ENCODE measurements at regions not wholly inside any gene's neighbourhood (a gene's known extent, or its start where the extent isn't known, plus 50 kb on each side); places are given as distances from the start of the nearest gene placed in this dataset.

- H3K9me3 Mint-ChIP-seq: peaks cover 13% of the 10 kb centered on the region
- DNase-seq: no peak
- no peaks in the 10 kb centered on the region for H3K4me1 Mint-ChIP-seq
- H3K4me3 Mint-ChIP-seq: no peak overlapping the region
- H3K27me3 Mint-ChIP-seq (ENCODE audit: low read depth, poor library complexity): no peaks in the 10 kb centered on the region
- H3K36me3 Mint-ChIP-seq (ENCODE audit: low read depth): no peaks in the 10 kb centered on the region
- TF ChIP-seq, protein P1, sequence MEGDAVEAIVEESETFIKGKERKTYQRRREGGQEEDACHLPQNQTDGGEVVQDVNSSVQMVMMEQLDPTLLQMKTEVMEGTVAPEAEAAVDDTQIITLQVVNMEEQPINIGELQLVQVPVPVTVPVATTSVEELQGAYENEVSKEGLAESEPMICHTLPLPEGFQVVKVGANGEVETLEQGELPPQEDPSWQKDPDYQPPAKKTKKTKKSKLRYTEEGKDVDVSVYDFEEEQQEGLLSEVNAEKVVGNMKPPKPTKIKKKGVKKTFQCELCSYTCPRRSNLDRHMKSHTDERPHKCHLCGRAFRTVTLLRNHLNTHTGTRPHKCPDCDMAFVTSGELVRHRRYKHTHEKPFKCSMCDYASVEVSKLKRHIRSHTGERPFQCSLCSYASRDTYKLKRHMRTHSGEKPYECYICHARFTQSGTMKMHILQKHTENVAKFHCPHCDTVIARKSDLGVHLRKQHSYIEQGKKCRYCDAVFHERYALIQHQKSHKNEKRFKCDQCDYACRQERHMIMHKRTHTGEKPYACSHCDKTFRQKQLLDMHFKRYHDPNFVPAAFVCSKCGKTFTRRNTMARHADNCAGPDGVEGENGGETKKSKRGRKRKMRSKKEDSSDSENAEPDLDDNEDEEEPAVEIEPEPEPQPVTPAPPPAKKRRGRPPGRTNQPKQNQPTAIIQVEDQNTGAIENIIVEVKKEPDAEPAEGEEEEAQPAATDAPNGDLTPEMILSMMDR (IDR thresholded peaks at IDR 0.05): no peak
- no peak overlapping the region for H3K27ac Mint-ChIP-seq
Measured at GRCh38 chr4:168028568-168028967, 63.8 kb upstream of the ANXA10 start.

DNA sequence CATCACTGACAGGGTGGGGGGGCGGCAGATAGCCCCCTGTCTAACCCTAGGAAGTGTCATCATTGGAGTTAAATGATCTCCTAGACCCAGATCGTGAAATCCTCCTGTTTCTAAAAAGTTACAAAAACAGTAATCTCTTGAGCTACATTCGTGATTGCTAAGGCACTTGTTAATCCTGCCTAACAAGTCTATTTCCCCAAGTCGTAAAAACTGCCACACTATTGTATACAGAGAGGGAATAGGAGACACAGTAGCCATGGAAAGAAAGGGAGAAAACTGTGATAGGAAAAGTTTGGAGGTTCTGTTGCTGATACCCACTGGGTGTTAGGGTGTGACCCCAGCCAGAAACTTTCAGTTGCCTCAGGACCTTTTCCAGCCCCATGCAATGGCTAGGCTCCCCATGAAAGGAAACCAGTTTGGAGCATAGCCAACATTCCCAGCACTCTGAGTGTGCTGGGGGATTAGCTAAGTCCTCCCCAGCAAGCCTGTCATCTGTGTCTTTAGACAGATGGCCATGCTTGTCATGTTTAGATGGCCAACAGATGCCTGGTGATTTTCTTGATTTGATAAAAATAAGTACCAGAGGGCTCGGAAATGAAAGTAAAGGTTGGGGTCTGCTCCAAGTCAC is 63.3 kb upstream of the ANXA10 start:
- TF ChIP-seq, protein P1 (IDR thresholded peaks at IDR 0.05): no peak
- Mint-ChIP-seq H3K4me1 (no peaks in the 10 kb centered on the region), H3K4me3 (no peak overlapping the region), H3K27ac (no peak overlapping the region), H3K9me3 (peaks cover 8% of the 10 kb centered on the region), H3K36me3 (ENCODE audit: low read depth) (no peaks in the 10 kb centered on the region), H3K27me3 (ENCODE audit: low read depth, poor library complexity) (no peaks in the 10 kb centered on the region)
- DNase-seq: no peak

DNA sequence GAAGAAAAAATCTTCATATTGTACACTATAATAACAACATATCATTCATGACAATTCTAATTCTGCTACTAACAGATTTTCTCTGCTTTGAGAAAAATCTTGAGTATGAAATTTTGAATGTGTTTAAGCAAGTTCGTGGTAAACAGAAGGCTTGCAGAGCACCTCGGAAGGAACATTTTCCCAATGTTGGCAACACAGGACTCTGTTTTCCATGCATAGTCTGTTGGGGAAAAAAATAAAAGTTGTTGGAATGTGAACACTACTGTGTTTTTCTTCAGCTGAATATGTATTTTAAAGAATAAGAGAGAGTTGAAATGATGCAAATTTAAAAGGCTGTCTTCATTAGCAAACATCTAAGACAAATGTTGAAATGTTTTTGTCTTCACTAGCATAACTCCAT is 54.7 kb upstream of the ANXA10 start:
- TF ChIP-seq, protein P1 (IDR thresholded peaks at IDR 0.05): no peak
- Mint-ChIP-seq H3K4me1 (no peaks in the 10 kb centered on the region), H3K36me3 (ENCODE audit: low read depth) (no peaks in the 10 kb centered on the region), H3K9me3 (no peaks in the 10 kb centered on the region), H3K27me3 (ENCODE audit: low read depth, poor library complexity) (no peaks in the 10 kb centered on the region), H3K27ac (no peak overlapping the region), H3K4me3 (no peak overlapping the region)
- no peak for DNase-seq

- Mint-ChIP-seq H3K27me3 (ENCODE audit: low read depth, poor library complexity) (no peaks in the 10 kb centered on the region), H3K4me1 (no peaks in the 10 kb centered on the region), H3K36me3 (ENCODE audit: low read depth) (no peaks in the 10 kb centered on the region), H3K27ac (no peak overlapping the region), H3K9me3 (no peaks in the 10 kb centered on the region), H3K4me3 (no peak overlapping the region)
- TF ChIP-seq, protein P1 (IDR thresholded peaks at IDR 0.05): no peak
- no peak for DNase-seq
Measured at GRCh38 chr4:168039593-168039992, 52.7 kb upstream of the ANXA10 start.

All from nephron progenitor cell (in vitro differentiated cells).